Upper lobe of left lung (tissue), 6 donors: ENCODE measurements at regions not wholly inside any gene's neighbourhood (a gene's known extent, or its start where the extent isn't known, plus 50 kb on each side); places are given as distances from the start of the nearest gene placed in this dataset.
"Not testable (repeated sequence)": the region's sequence is repeated elsewhere in the genome, so short reads cannot be mapped to it uniquely, and the experiment has no call there.

Experiments used
- ATAC-seq, 2 donors: fragments of 200-7000 bp; cut with Tn5 transposase; one replicate each; pipeline ENCODE4 v1.9.1; 2022; ENCODE audit warnings: mild to moderate bottlenecking in 2 of 2, moderate library complexity in 2 of 2; ENCODE audit not compliant: low FRiP score in 2 of 2
- DNase-seq, 2 donors: peaks; one replicate each; pipeline ENCODE4 v3.0.0-alpha.2; 2019 to 2020
- H3K27ac ChIP-seq, 4 donors: fragments of 200-600 bp; sonication (generic); one replicate each; pipeline ENCODE4 v1.5.1; 2016 to 2019
- H3K27me3 ChIP-seq, 4 donors: fragments of 200-600 bp; sonication (generic); one replicate each; pipeline ENCODE4 v1.5.1; 2017 to 2019
- H3K36me3 ChIP-seq, 4 donors: fragments of 200-600 bp; sonication (generic); one replicate each; pipeline ENCODE4 v1.5.1; 2016 to 2019
- H3K4me1 ChIP-seq, 4 donors: fragments of 200-600 bp; sonication (generic); one replicate each; pipeline ENCODE4 v1.5.1; 2018 to 2019
- H3K4me3 ChIP-seq, 4 donors: fragments of 200-600 bp; sonication (generic); one replicate each; pipeline ENCODE4 v1.5.1; 2017 to 2019; ENCODE audit warnings: mild to moderate bottlenecking in 2 of 4, moderate library complexity in 1 of 4
- H3K9me3 ChIP-seq, 4 donors: fragments of 200-600 bp; sonication (generic); one replicate each; pipeline ENCODE4 v1.5.1; 2018 to 2019
- EP300 ChIP-seq, 4 donors: sonication (generic); formaldehyde crosslinking; IDR thresholded peaks; one replicate each; pipeline ENCODE4 v1.5.1; 2017; ENCODE audit warnings: antibody characterized with exemption in 4 of 4, control low read depth in 2 of 4
- POLR2A ChIP-seq, 4 donors: fragments of 450-650 bp; IDR thresholded peaks; one replicate each; pipeline ENCODE4 v1.5.1; 2016 to 2017; ENCODE audit warnings: antibody characterized with exemption in 4 of 4, mild to moderate bottlenecking in 2 of 4
- POLR2AphosphoS5 ChIP-seq, 2 donors: sonication (generic); formaldehyde crosslinking; IDR thresholded peaks; one replicate each; pipeline ENCODE4 v1.5.1; 2017; ENCODE audit warnings: antibody characterized with exemption in 2 of 2
- WGBS, 2 donors: methylation state at CpG; one replicate each; pipeline ENCODE4 v1.1.5; 2017 to 2018; 5-methylcytosine and 5-hydroxymethylcytosine counted together
- TF ChIP-seq, protein P1 (sequence below), 6 experiments: fragments of 450-650 bp in 4 of 6; fragments of 200-600 bp in 2 of 6; sonication (generic) in 2 of 6; IDR thresholded peaks; one replicate each; pipeline ENCODE4 v1.5.1; 2016 to 2019; ENCODE audit warnings: antibody characterized with exemption in 6 of 6
- donor health status: DM: no; HTN: no; CAD: no; lungs with moderate emphysema.
- donor health status: DM: no; HTN: yes; CAD: no; lungs with severe emphysema.

DNA sequence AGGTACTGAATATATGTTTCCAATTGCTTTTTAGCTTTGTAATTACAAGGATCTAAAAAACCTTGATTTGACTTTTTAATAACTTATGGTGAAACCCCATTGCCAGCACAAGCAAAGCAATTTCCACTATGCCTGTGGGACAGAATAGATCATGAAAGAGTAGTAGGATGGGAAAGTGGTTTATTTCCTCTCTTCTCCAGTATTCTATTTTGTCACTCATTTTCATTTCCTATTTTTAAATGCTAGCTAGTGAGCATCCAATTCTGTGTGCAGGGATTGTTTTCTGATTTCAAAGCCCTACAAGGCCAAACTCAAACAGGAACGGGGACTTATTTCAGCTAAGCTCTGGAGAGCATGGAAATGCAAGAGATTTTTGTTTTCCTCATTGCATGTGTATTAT, 132.0 kb upstream of the TGFBR2 start:
- Histone ChIP-seq H3K27ac (peak overlapping the region in 3 of 4 donors; percentile 16 to 64 (median 54)), H3K4me3 (no peak overlapping the region), H3K36me3 (no peaks in the 10 kb centered on the region), H3K9me3 (no peaks in the 10 kb centered on the region), H3K4me1 (peaks cover 19 to 26% (median 21%) of the 10 kb centered on the region in 4 donors), H3K27me3 (no peaks in the 10 kb centered on the region)
- no peak for TF ChIP-seq POLR2A (IDR thresholded peaks at IDR 0.05)
- TF ChIP-seq, protein P1, sequence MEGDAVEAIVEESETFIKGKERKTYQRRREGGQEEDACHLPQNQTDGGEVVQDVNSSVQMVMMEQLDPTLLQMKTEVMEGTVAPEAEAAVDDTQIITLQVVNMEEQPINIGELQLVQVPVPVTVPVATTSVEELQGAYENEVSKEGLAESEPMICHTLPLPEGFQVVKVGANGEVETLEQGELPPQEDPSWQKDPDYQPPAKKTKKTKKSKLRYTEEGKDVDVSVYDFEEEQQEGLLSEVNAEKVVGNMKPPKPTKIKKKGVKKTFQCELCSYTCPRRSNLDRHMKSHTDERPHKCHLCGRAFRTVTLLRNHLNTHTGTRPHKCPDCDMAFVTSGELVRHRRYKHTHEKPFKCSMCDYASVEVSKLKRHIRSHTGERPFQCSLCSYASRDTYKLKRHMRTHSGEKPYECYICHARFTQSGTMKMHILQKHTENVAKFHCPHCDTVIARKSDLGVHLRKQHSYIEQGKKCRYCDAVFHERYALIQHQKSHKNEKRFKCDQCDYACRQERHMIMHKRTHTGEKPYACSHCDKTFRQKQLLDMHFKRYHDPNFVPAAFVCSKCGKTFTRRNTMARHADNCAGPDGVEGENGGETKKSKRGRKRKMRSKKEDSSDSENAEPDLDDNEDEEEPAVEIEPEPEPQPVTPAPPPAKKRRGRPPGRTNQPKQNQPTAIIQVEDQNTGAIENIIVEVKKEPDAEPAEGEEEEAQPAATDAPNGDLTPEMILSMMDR (IDR thresholded peaks at IDR 0.05), result no peak
- no peak for TF ChIP-seq POLR2AphosphoS5 (IDR thresholded peaks at IDR 0.05)
- TF ChIP-seq EP300 (IDR thresholded peaks at IDR 0.05), result no peak
- DNase-seq (no peak), ATAC-seq (no peak)
- 85 to 95% methylated on average over 1 of the region's 1 CpG for WGBS, 2 donors

DNA sequence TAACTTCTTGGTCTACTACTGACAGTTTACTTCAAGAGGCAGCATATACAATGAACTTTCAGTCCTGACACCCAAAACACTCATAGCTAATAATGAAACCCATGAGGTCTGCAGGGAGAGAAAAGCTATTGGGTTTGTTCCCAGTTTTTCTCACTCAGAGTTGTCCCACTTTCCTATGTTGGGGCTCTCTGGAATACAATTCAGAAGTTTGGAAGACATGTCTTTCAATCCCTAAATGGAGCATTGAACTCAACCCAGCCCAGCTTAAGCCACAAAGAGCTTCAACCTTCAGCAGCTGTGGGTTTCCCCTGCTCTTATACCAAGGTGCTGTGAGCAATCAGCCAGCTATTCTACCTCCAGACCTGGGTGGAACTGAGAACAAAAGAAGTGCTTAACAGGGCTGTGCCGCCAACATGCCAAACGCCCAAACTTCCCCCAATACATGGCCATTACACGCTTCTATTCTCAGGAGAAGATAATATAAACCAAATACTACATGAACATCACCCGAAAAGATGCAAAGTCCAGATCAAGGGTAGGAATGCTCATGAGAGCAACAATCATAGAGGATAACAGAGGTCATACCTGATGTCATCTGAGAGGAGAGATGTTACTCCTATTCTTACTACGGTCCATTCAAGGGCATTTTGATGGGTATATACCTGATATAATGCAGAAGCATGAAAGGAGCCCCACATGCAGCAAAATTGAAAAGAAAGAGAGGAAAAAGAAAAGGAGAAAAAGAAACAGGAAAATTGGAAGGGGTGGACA, 131.2 kb upstream of the TGFBR2 start:
- TF ChIP-seq POLR2AphosphoS5 (IDR thresholded peaks at IDR 0.05), result no peak
- TF ChIP-seq EP300 (IDR thresholded peaks at IDR 0.05), result no peak
- TF ChIP-seq, protein P1 (IDR thresholded peaks at IDR 0.05), result no peak
- no peak for TF ChIP-seq POLR2A (IDR thresholded peaks at IDR 0.05)
- H3K4me3 ChIP-seq, result no peak overlapping the region
- H3K27me3 ChIP-seq, result no peaks in the 10 kb centered on the region
- H3K9me3 ChIP-seq, result no peaks in the 10 kb centered on the region
- H3K4me1 ChIP-seq, result peaks cover 25 to 30% (median 26%) of the 10 kb centered on the region in 4 donors
- no peak overlapping the region for H3K27ac ChIP-seq
- ATAC-seq, result no peak
- DNase-seq, result no peak
- H3K36me3 ChIP-seq, result no peaks in the 10 kb centered on the region
- 91 to 93% methylated on average over 5 of the region's 5 CpGs for WGBS, 2 donors

DNA sequence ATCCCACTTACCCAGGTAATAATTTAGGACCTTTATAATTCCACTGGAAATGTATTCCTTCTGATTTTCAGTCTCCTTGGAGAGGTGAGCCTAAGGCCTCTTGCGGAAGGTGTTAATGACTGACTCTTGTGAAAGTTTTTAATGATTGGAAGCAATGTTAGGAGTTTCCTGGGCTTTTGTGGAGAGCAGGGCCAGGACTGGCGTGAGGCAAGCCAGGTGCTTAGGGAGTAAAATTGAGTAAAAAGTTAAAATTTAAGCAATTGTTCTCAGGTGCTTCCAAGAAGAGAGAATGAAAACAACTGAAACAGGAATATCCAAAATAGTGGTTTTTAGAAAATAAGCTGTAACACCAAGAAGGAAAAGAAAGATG, 130.6 kb upstream of the TGFBR2 start:
- 85% methylated on average over 2 of the region's 2 CpGs for WGBS, 2 donors
- H3K27ac ChIP-seq, result no peak overlapping the region
- no peaks in the 10 kb centered on the region for H3K9me3 ChIP-seq
- no peak for TF ChIP-seq EP300 (IDR thresholded peaks at IDR 0.05)
- TF ChIP-seq, protein P1 (IDR thresholded peaks at IDR 0.05), result no peak
- TF ChIP-seq POLR2AphosphoS5 (IDR thresholded peaks at IDR 0.05), result no peak
- TF ChIP-seq POLR2A (IDR thresholded peaks at IDR 0.05), result no peak
- ATAC-seq (no peak), DNase-seq (no peak)
- H3K27me3 ChIP-seq, result no peaks in the 10 kb centered on the region
- H3K36me3 ChIP-seq, result no peaks in the 10 kb centered on the region
- H3K4me3 ChIP-seq, result no peak overlapping the region
- H3K4me1 ChIP-seq, result peaks cover 26 to 32% (median 28%) of the 10 kb centered on the region in 4 donors

DNA sequence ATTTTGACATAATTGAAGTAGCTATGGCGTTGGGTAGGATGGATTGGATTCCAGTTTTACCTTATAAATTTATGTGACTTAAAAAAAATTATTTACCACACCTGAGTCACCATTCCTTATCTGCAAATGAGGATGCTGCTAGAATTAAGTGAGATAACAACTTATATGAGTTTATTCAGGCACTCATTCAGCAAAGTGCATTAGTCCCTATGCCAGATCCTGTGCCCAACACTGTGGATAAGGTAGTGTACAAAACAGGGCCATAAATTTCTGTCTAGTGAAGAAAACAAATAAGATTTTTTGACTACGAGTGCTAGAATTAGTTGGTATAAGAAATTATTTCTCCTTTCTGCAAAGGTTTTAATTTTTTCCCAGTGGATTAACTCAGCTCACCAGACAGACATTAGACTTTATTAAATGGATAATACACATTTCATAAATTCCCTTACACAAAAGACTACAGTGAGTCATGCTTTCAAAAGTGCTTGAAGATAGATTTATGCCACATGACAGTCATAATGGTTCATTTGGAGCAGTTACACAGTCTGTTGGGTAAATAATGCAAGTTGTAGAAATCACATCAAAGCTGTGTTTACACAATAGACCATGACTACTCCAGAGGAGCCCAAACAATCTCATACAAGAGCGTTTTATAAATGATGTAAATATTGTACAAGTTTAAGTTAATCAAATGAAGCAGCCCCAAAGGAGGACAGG, 129.9 kb upstream of the TGFBR2 start:
- Histone ChIP-seq H3K27me3 (no peaks in the 10 kb centered on the region), H3K9me3 (no peaks in the 10 kb centered on the region), H3K27ac (peak overlapping the region in 1 of 4 donors; percentile 0), H3K36me3 (no peaks in the 10 kb centered on the region), H3K4me3 (no peak overlapping the region), H3K4me1 (peaks cover 26 to 32% (median 29%) of the 10 kb centered on the region in 4 donors)
- peak in 1 of 4 donors; percentile 53 for TF ChIP-seq EP300 (IDR thresholded peaks at IDR 0.05)
- TF ChIP-seq POLR2AphosphoS5 (IDR thresholded peaks at IDR 0.05), result peak in 1 of 2 donors; percentile 18
- no peak for TF ChIP-seq POLR2A (IDR thresholded peaks at IDR 0.05)
- DNase-seq (no peak), ATAC-seq (no peak)
- 63 to 72% methylated on average over 3 of the region's 3 CpGs for WGBS, 2 donors

DNA sequence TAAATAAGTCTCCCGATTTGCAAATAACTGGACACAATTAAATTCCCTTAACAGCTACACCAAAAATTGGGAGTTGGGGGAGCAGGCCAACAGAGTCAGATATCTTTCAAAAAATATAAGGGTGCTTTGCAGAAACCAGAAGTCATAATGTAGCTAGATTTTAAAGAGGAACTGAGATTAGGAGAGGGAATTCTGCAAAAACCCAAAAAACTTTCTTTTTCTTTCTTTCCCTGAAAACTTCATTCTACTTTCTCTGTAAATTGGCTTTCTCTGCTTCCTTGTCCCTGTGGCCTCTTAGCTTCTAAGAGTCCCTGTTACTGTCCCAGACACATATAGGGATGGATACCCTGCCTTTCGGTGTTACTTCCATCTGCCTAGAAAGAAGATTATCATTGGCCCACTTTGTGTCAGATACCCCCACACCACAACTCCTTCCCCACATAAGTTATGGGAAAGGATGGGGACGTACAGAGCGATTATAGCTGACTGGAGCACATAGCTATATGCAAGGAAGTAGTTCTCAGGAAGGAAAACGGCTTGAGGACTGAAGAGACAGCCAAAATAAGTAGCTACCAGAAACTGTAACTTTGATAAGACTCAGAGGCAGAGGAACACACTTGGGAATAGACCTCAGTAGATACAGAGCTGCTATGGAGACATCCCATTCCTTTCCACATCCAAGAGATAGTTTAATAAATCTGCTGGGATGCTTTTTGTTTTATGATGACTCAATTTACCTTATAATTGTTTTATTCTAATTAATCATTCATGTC, 129.1 kb upstream of the TGFBR2 start:
- Histone ChIP-seq H3K27ac (peak overlapping the region in 2 of 4 donors; percentile 0 to 36), H3K9me3 (no peaks in the 10 kb centered on the region), H3K4me1 (peaks cover 25 to 32% (median 28%) of the 10 kb centered on the region in 4 donors), H3K4me3 (no peak overlapping the region), H3K36me3 (no peaks in the 10 kb centered on the region), H3K27me3 (no peaks in the 10 kb centered on the region)
- no peak for TF ChIP-seq POLR2AphosphoS5 (IDR thresholded peaks at IDR 0.05)
- TF ChIP-seq, protein P1 (IDR thresholded peaks at IDR 0.05), result no peak
- no peak for TF ChIP-seq EP300 (IDR thresholded peaks at IDR 0.05)
- TF ChIP-seq POLR2A (IDR thresholded peaks at IDR 0.05), result no peak
- DNase-seq (no peak), ATAC-seq (no peak)
- 71 to 73% methylated on average over 5 of the region's 5 CpGs for WGBS, 2 donors

DNA sequence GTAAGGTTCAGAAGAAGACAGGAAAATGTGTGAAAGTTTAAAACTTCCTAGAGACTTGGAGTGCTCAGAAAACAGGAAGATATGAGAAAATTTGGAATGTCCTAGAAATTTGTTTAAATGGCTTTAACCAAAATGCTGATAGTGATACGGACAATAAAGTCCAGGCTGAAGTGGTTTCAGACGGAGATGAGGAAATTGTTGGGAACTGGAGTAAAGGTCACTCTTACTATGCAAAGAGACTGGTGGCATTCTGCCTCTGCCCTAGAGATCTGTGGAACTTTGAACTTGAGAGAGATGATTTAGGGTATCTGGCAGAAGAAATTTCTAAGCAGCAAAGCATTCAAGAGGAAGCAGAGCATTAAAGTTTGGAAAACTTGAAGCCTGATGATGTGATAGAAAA, 126.7 kb upstream of the TGFBR2 start:
- 43 to 54% methylated on average over 2 of the region's 2 CpGs for WGBS, 2 donors
- DNase-seq, H3K36me3 ChIP-seq, H3K4me3 ChIP-seq, ATAC-seq, H3K9me3 ChIP-seq, H3K27me3 ChIP-seq: not testable (repeated sequence)
- H3K27ac ChIP-seq, result peak overlapping the region in 1 of 4 donors; percentile 58
- peaks cover 18 to 30% (median 24%) of the 10 kb centered on the region in 4 donors for H3K4me1 ChIP-seq

DNA sequence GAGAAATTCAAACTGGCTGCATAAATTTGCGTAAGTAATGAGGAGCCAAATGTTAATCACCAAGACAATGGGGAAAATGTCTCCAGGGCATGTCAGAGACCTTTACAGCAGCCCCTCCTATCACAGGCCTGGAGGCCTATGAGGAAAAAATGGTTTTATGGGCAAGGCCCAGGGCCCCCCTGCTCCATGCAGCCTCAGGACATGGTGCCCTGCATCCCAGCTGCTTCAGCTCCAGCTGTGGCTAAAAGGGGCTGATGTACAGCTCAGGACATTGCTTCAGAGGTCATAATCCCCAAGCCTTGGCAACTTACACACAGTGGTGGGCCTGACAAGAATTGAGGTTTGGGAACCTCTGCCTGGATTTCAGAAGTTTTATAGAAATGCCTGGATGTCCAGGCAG, 126.2 kb upstream of the TGFBR2 start:
- not testable (repeated sequence) for ATAC-seq, H3K27me3 ChIP-seq, DNase-seq, H3K4me3 ChIP-seq, H3K36me3 ChIP-seq, H3K9me3 ChIP-seq
- 88 to 90% methylated on average over 1 of the region's 1 CpG for whole genome bisulfite sequencing, 2 donors
- Histone ChIP-seq H3K4me1 (peaks cover 18 to 30% (median 24%) of the 10 kb centered on the region in 4 donors), H3K27ac (peak overlapping the region in 1 of 4 donors; percentile 58)
